ENCODE measurements at regions not wholly inside any gene's neighbourhood (a gene's known extent, or its start where the extent isn't known, plus 50 kb on each side); places are given as distances from the start of the nearest gene placed in this dataset.

DNA sequence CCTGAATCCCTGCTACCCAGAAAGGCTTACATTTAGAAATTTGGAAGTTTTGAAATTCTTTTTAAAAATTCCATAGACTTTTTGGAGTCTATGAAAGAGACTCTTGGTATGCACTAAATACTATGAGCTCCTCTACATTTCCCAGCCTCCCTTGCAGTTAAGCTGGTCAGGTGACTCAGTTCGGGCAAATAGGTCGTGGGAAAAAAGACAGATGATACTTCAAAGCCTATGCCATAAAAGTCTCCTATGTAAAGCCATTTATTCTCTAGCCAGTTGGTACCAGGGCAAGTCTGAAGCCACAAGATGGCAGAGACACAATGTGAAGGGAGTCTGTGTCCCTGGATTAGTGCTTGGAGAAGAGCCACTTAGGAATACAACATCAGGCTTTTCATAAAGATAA lies 101.8 kb downstream of the BOD1 start:
- no peak overlapping the region for H3K4me3 ChIP-seq (ENCODE audit: low read length)
- TF ChIP-seq, protein P1, sequence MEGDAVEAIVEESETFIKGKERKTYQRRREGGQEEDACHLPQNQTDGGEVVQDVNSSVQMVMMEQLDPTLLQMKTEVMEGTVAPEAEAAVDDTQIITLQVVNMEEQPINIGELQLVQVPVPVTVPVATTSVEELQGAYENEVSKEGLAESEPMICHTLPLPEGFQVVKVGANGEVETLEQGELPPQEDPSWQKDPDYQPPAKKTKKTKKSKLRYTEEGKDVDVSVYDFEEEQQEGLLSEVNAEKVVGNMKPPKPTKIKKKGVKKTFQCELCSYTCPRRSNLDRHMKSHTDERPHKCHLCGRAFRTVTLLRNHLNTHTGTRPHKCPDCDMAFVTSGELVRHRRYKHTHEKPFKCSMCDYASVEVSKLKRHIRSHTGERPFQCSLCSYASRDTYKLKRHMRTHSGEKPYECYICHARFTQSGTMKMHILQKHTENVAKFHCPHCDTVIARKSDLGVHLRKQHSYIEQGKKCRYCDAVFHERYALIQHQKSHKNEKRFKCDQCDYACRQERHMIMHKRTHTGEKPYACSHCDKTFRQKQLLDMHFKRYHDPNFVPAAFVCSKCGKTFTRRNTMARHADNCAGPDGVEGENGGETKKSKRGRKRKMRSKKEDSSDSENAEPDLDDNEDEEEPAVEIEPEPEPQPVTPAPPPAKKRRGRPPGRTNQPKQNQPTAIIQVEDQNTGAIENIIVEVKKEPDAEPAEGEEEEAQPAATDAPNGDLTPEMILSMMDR (conservative IDR thresholded peaks at IDR 0.05; ENCODE audit: low read depth, low read length), result no peak
- no peak for DNase-seq (ENCODE audit: low read depth)

DNA sequence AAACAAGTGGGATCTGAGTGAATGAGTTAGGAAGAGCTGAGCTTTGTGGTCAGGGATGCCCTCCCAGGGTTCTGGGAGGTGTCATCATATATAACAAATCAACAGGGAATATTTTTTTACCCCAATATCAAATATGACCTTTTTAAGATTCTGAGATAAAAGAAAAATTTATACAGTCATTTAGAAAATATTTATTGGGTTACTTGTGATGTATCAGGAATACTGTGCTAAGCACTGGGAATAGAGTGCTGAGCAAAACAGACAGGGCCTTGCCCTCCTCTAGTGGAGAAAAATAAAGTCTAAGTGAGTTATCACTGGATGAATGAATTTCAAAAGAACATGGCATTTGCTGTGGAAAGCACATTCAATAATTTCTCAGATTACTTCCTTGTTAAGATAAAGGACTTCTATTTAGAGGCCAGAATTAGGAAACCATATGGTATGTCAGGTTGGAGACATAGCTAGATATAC lies 102.9 kb downstream of the BOD1 start:
- DNase-seq (ENCODE audit: low read depth), result no peak
- TF ChIP-seq, protein P1 (conservative IDR thresholded peaks at IDR 0.05; ENCODE audit: low read depth, low read length), result peak; percentile 15
- no peak overlapping the region for H3K4me3 ChIP-seq (ENCODE audit: low read length)

DNA sequence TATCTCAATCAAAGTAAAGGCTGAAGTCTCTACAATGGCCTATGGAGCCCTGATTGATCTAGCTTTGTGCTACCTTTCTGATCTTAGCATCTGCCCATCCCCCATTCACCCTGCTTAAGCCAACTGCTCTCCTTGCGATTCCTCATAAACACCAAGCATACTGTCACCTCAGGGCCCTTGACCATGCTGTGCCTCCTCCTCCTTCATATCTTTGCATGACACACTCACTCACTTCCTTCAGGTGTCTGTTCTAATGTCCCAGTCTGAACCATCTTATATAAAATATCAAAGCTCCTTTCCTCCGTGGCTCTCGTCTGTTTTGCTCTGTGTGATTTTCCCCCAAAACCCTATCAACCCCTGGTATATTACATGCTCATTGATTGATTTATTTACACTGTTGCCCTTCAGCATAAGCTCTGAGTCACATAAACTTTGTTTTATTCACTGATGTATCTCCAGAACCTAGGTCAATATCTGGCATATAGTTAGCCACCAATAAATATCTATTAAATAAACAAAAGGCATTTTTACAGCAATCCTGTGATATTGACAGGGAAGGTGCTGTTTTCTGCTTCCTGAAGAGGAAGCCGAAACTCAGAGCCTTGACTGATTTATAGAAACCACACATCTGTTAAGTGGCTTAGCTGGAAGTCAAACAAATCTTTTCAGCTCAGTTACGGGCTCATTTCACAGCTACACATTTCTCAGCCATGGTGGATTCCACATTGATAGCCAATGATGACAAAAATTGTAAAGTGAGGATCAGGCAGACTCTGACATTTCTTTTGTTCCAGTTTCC lies 103.6 kb downstream of the BOD1 start:
- TF ChIP-seq, protein P1 (conservative IDR thresholded peaks at IDR 0.05; ENCODE audit: low read depth, low read length), result no peak
- DNase-seq (ENCODE audit: low read depth), result no peak
- H3K4me3 ChIP-seq (ENCODE audit: low read length), result no peak overlapping the region

DNA sequence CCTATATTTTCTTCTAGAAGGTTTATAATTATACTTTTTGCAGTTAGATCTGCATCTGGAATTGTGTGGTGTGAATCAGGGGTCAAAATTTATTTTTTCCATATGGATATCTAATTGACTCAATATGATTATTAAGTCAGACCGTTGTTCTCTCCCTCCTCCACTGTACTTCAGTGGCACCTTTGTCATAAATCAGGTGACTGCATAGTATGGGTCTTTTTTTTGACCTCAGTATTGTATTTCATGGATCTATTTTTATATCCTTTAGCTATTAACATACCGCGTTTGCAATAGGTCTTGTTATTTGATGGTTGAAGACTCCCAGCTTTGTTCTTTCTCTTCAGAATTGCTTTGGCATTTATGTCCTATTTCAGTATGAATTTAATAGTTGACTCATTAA lies 107.4 kb downstream of the BOD1 start:
- H3K4me3 ChIP-seq (ENCODE audit: low read length), result no peak overlapping the region
- no peak for DNase-seq (ENCODE audit: low read depth)
- TF ChIP-seq, protein P1 (conservative IDR thresholded peaks at IDR 0.05; ENCODE audit: low read depth, low read length), result no peak

DNA sequence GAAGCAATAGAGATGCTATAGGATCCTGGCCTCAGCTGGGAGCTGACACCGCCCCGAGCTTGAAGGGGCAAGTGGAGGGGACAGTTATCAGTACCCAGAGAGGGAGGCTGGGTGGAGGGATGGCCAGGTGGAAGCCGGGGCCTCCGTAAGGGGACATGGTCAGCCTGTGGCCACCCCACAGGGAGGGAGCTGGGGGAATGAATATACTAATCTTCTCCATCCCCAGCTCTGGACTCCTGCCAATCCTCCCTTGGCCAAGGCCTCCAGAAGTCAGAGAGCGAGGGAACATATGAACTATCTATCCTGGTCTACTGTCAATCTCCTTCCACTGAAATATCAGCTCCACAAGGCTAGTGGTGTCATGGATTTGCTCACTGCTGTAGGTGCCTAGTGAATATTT lies 109.3 kb downstream of the BOD1 start:
- TF ChIP-seq, protein P1 (conservative IDR thresholded peaks at IDR 0.05; ENCODE audit: low read depth, low read length), result no peak
- no peak for DNase-seq (ENCODE audit: low read depth)
- no peak overlapping the region for H3K4me3 ChIP-seq (ENCODE audit: low read length)

DNA sequence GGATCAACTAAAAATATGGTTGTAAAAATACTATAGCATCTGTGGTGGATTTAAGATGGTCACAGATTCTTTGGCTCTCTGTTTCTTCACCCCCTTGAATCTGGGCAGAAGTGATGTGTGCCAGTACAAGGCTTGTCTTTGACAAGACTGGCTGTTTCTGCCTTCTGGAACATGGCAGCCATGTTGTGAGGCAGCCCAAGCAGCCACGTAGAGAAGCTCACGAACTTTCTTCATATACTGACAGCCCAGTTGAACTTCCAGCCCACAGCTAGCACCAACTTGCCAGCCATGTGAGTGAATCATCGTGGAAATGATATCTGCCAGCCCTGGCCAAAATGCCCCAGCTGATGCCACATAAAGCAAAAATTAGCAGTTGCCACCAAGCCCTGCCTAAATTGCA lies 110.8 kb downstream of the BOD1 start:
- no peak for DNase-seq (ENCODE audit: low read depth)
- TF ChIP-seq, protein P1 (conservative IDR thresholded peaks at IDR 0.05; ENCODE audit: low read depth, low read length), result no peak
- H3K4me3 ChIP-seq (ENCODE audit: low read length), result no peak overlapping the region

DNA sequence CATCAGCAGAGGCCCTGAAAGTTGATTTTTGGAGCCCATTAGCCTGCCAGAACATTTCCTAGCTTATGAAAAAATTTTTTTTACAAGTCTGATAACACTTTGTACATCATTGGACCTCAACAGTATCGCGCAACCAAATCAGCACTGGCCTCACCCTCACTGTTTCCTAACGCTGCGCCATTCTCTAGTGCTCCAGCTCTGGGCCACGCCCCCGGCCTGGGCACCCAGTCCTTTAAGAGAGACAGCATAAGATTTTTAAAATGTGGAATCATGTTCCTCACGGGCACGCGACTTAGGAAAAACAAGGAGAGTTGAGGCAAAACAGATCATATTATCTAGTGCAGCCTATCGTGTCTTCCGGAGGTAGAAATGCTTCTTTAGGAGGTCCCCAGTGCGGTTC lies 114.5 kb downstream of the BOD1 start:
- no peak for DNase-seq (ENCODE audit: low read depth)
- TF ChIP-seq, protein P1 (conservative IDR thresholded peaks at IDR 0.05; ENCODE audit: low read depth, low read length), result no peak
- no peak overlapping the region for H3K4me3 ChIP-seq (ENCODE audit: low read length)
